IgD-negative memory B cell (primary cell): ENCODE measurements at regions not wholly inside any gene's neighbourhood (a gene's known extent, or its start where the extent isn't known, plus 50 kb on each side); places are given as distances from the start of the nearest gene placed in this dataset.
"Not testable (repeated sequence)": the region's sequence is repeated elsewhere in the genome, so short reads cannot be mapped to it uniquely, and the experiment has no call there.

Experiments
- H3K27ac Mint-ChIP-seq, 3 donors: one replicate each; pipeline ENCODE4 v1.8.0; 2020 to 2022; ENCODE audit warnings: mild to moderate bottlenecking in 3 of 3, mixed read lengths in 3 of 3, moderate library complexity in 1 of 3
- H3K27me3 Mint-ChIP-seq: one replicate; pipeline ENCODE4 v1.8.0; 2021; ENCODE audit warnings: mixed read lengths
- H3K36me3 Mint-ChIP-seq: one replicate; pipeline ENCODE4 v1.8.0; 2020; ENCODE audit warnings: mild to moderate bottlenecking, mixed read lengths
- H3K4me1 Mint-ChIP-seq, 3 donors: one replicate each; pipeline ENCODE4 v1.8.0; 2020 to 2022; ENCODE audit warnings: mixed read lengths in 3 of 3, mild to moderate bottlenecking in 1 of 3
- H3K4me3 Mint-ChIP-seq, 4 donors: one replicate each; pipeline ENCODE4 v1.8.0; 2020 to 2022; ENCODE audit warnings: mild to moderate bottlenecking in 4 of 4, mixed read lengths in 4 of 4, moderate library complexity in 3 of 4
- H3K9me3 Mint-ChIP-seq, 3 donors: one replicate each; pipeline ENCODE4 v1.8.0; 2020 to 2021; ENCODE audit warnings: mixed read lengths in 3 of 3, mild to moderate bottlenecking in 1 of 3

GRCh38 chr19:29001141-29001581 is 211.8 kb downstream of the UQCRFS1 start:
- Mint-ChIP-seq H3K27me3 (no peaks in the 10 kb centered on the region), H3K4me1 (no peaks in the 10 kb centered on the region), H3K9me3 (peaks cover 6 to 12% (median 7%) of the 10 kb centered on the region in 3 donors), H3K27ac (no peak overlapping the region), H3K36me3 (no peaks in the 10 kb centered on the region), H3K4me3 (peak overlapping the region in 1 of 4 donors; percentile 23)

GRCh38 chr19:28999724-29000433 is 213.1 kb downstream of the UQCRFS1 start:
- Mint-ChIP-seq H3K9me3 (peaks cover 4 to 9% (median 7%) of the 10 kb centered on the region in 3 donors), H3K27me3 (no peaks in the 10 kb centered on the region), H3K4me1 (no peaks in the 10 kb centered on the region), H3K27ac (no peak overlapping the region), H3K36me3 (no peaks in the 10 kb centered on the region), H3K4me3 (no peak overlapping the region)

GRCh38 chr19:28998974-28999373 is 214.0 kb downstream of the UQCRFS1 start:
- Mint-ChIP-seq H3K36me3 (no peaks in the 10 kb centered on the region), H3K4me1 (no peaks in the 10 kb centered on the region)

GRCh38 chr19:28997866-28998265 is 215.1 kb downstream of the UQCRFS1 start:
- H3K9me3 Mint-ChIP-seq: peaks cover 6 to 23% (median 12%) of the 10 kb centered on the region in 3 donors
- H3K4me1 Mint-ChIP-seq, H3K4me3 Mint-ChIP-seq, H3K27ac Mint-ChIP-seq, H3K36me3 Mint-ChIP-seq, H3K27me3 Mint-ChIP-seq: not testable (repeated sequence)

More at GRCh38 chr19:28998974-28999373, 214.0 kb downstream of the UQCRFS1 start:
- Mint-ChIP-seq H3K27ac (peak overlapping the region in 1 of 3 donors; percentile 91), H3K9me3 (peaks cover 4 to 14% (median 9%) of the 10 kb centered on the region in 3 donors), H3K4me3 (no peak overlapping the region), H3K27me3 (no peaks in the 10 kb centered on the region)

GRCh38 chr19:28990522-28990921 is 222.4 kb downstream of the UQCRFS1 start:
- Mint-ChIP-seq H3K36me3 (no peaks in the 10 kb centered on the region), H3K27ac (no peak overlapping the region), H3K4me3 (peak overlapping the region in 1 of 4 donors; percentile 41), H3K4me1 (no peaks in the 10 kb centered on the region), H3K27me3 (no peaks in the 10 kb centered on the region), H3K9me3 (peaks cover 2 to 22% (median 8%) of the 10 kb centered on the region in 3 donors)

- Mint-ChIP-seq H3K27ac (no peak overlapping the region), H3K27me3 (no peaks in the 10 kb centered on the region), H3K4me1 (no peaks in the 10 kb centered on the region), H3K4me3 (no peak overlapping the region), H3K36me3 (no peaks in the 10 kb centered on the region), H3K9me3 (peaks cover 2 to 22% (median 8%) of the 10 kb centered on the region in 3 donors)
These were observed 223.2 kb downstream of the UQCRFS1 start for GRCh38 chr19:28989739-28990138.

- Mint-ChIP-seq H3K27me3 (peaks cover 3% of the 10 kb centered on the region), H3K4me1 (no peaks in the 10 kb centered on the region), H3K36me3 (no peaks in the 10 kb centered on the region), H3K4me3 (no peak overlapping the region), H3K9me3 (peaks cover 0 to 7% (median 5%) of the 10 kb centered on the region in 3 donors), H3K27ac (no peak overlapping the region)
These were observed 224.9 kb downstream of the UQCRFS1 start for GRCh38 chr19:28988066-28988465.

- H3K27me3 Mint-ChIP-seq: peaks cover 3% of the 10 kb centered on the region
- no peaks in the 10 kb centered on the region for H3K36me3 Mint-ChIP-seq
- no peak overlapping the region for H3K4me3 Mint-ChIP-seq
- no peak overlapping the region for H3K27ac Mint-ChIP-seq
- no peaks in the 10 kb centered on the region for H3K4me1 Mint-ChIP-seq
- H3K9me3 Mint-ChIP-seq: peaks cover 0 to 6% (median 2%) of the 10 kb centered on the region in 3 donors
These were observed 225.8 kb downstream of the UQCRFS1 start for GRCh38 chr19:28987177-28987576.

GRCh38 chr19:28985201-28985600 is 227.8 kb downstream of the UQCRFS1 start:
- Mint-ChIP-seq H3K27ac (no peak overlapping the region), H3K4me1 (no peaks in the 10 kb centered on the region), H3K36me3 (no peaks in the 10 kb centered on the region), H3K4me3 (no peak overlapping the region), H3K9me3 (peaks cover 0 to 6% (median 2%) of the 10 kb centered on the region in 3 donors), H3K27me3 (peaks cover 3% of the 10 kb centered on the region)

GRCh38 chr19:28984315-28984714 is 228.6 kb downstream of the UQCRFS1 start:
- Mint-ChIP-seq H3K4me1 (no peaks in the 10 kb centered on the region), H3K27me3 (peaks cover 3% of the 10 kb centered on the region), H3K4me3 (no peak overlapping the region), H3K27ac (no peak overlapping the region), H3K9me3 (peaks cover 0 to 11% (median 3%) of the 10 kb centered on the region in 3 donors), H3K36me3 (no peaks in the 10 kb centered on the region)

- no peaks in the 10 kb centered on the region for H3K36me3 Mint-ChIP-seq
- H3K9me3 Mint-ChIP-seq: peaks cover 0 to 11% (median 3%) of the 10 kb centered on the region in 3 donors
- no peak overlapping the region for H3K4me3 Mint-ChIP-seq
- H3K4me1 Mint-ChIP-seq: no peaks in the 10 kb centered on the region
- peaks cover 3% of the 10 kb centered on the region for H3K27me3 Mint-ChIP-seq
- no peak overlapping the region for H3K27ac Mint-ChIP-seq
These were observed 229.5 kb downstream of the UQCRFS1 start for GRCh38 chr19:28983430-28983829.

GRCh38 chr19:28981994-28982393 is 231.0 kb downstream of the UQCRFS1 start:
- Mint-ChIP-seq H3K9me3 (peaks cover 0 to 11% (median 3%) of the 10 kb centered on the region in 3 donors), H3K4me1 (peaks cover 0 to 1% (median 0%) of the 10 kb centered on the region in 3 donors), H3K4me3 (no peak overlapping the region), H3K27ac (no peak overlapping the region), H3K36me3 (no peaks in the 10 kb centered on the region), H3K27me3 (peaks cover 3% of the 10 kb centered on the region)

- no peak overlapping the region for H3K27ac Mint-ChIP-seq
- no peaks in the 10 kb centered on the region for H3K36me3 Mint-ChIP-seq
- H3K27me3 Mint-ChIP-seq: peaks cover 3% of the 10 kb centered on the region
- H3K9me3 Mint-ChIP-seq: peaks cover 0 to 11% (median 3%) of the 10 kb centered on the region in 3 donors
- H3K4me1 Mint-ChIP-seq: peaks cover 0 to 1% (median 0%) of the 10 kb centered on the region in 3 donors
- H3K4me3 Mint-ChIP-seq: no peak overlapping the region
These were observed 231.4 kb downstream of the UQCRFS1 start for GRCh38 chr19:28981518-28981917.

GRCh38 chr19:28980236-28980868 is 232.6 kb downstream of the UQCRFS1 start:
- H3K27me3 Mint-ChIP-seq: peaks cover 3% of the 10 kb centered on the region
- H3K9me3 Mint-ChIP-seq: peaks cover under 1 to 9% (median 3%) of the 10 kb centered on the region in 3 donors
- H3K4me3 Mint-ChIP-seq: no peak overlapping the region
- no peak overlapping the region for H3K27ac Mint-ChIP-seq
- peaks cover 0 to 1% (median 0%) of the 10 kb centered on the region in 3 donors for H3K4me1 Mint-ChIP-seq
- H3K36me3 Mint-ChIP-seq: no peaks in the 10 kb centered on the region

- H3K4me3 Mint-ChIP-seq: no peak overlapping the region
- H3K27me3 Mint-ChIP-seq: no peaks in the 10 kb centered on the region
- H3K27ac Mint-ChIP-seq: no peak overlapping the region
- H3K4me1 Mint-ChIP-seq: peaks cover 0 to 1% (median 0%) of the 10 kb centered on the region in 3 donors
- H3K36me3 Mint-ChIP-seq: no peaks in the 10 kb centered on the region
- H3K9me3 Mint-ChIP-seq: peaks cover 3 to 9% (median 3%) of the 10 kb centered on the region in 3 donors
These were observed 235.1 kb downstream of the UQCRFS1 start for GRCh38 chr19:28977826-28978225.
